K562 (cell line): ENCODE measurements at regions not wholly inside any gene's neighbourhood (a gene's known extent, or its start where the extent isn't known, plus 50 kb on each side); places are given as distances from the start of the nearest gene placed in this dataset.

Experiments used
- ATAC-seq: fragments of 200-7000 bp; cut with Tn5 transposase; 3 replicates; pipeline ENCODE4 v1.9.1; 2020; ENCODE audit warnings: moderate library complexity
- BruUV-seq: library from RNA; stranded (reverse); fragments of 400-500 nt; replicated peaks from 2 replicates; lab custom pipeline; 2021; lab: Mats Ljungman, UMichigan
- CTCF ChIA-PET: fragments of 300-600 bp; formaldehyde crosslinking; extraction: SDS; loops from one replicate; lab custom pipeline; 2021; ENCODE audit warnings: low intra/inter-chr PET ratio; lab: Yijun Ruan, JAX
- POLR2A ChIA-PET: fragments of 300-600, 350-650 bp; sonication (Branson Sonifier 250); formaldehyde crosslinking; extraction: SDS; loops from one replicate; lab custom pipeline; 2021; ENCODE audit warnings: antibody characterized with exemption, inconsistent platforms; lab: Yijun Ruan, JAX
- DNase-seq, 4 experiments: peaks; one replicate each; pipeline versions ENCODE4 v3.0.0 to v3.0.0-alpha.2; 2011 to 2018; ENCODE audit warnings: low spot score in 3 of 4, mixed read lengths in 3 of 4; ENCODE audit errors: extremely low read depth in 1 of 4
- FAIRE-seq: peaks from 2 replicates; lab custom pipeline; 2011; peaks lifted over from hg19 to GRCh38; lab: Jason Lieb, UNC
- H2AFZ ChIP-seq: 2 replicates; pipeline ENCODE4 v1.6.0; 2011; ENCODE audit warnings: low read depth, low read length, control low read depth, inconsistent platforms
- H3K27ac ChIP-seq: fragments of 200-600 bp; 3 replicates; pipeline ENCODE4 v1.8.0; 2011; ENCODE audit warnings: low read depth, mild to moderate bottlenecking, control low read depth, inconsistent platforms, low read length, moderate library complexity, mixed read lengths; ENCODE audit errors: extremely low read depth
- H3K27me3 ChIP-seq, 2 experiments: fragments of 300-600 bp in 1 of 2; 2 replicates in 1 of 2; 3 replicates in 1 of 2; pipeline versions ENCODE4 v1.6.0 to v1.8.0; 2011; ENCODE audit warnings: inconsistent platforms in 2 of 2, low read length in 2 of 2, mild to moderate bottlenecking in 1 of 2, mixed read lengths in 1 of 2, moderate library complexity in 1 of 2; ENCODE audit not compliant: control insufficient read depth in 2 of 2, insufficient read depth in 2 of 2
- H3K36me3 ChIP-seq: fragments of 300-600 bp; 3 replicates; pipeline ENCODE4 v1.8.0; 2011; ENCODE audit warnings: mild to moderate bottlenecking, low read length, inconsistent platforms; ENCODE audit not compliant: control insufficient read depth, insufficient read depth
- H3K4me1 ChIP-seq, 2 experiments: fragments of 200-600 bp in 1 of 2; replicated peaks in 1 of 2; 2 replicates in 1 of 2; 3 replicates in 1 of 2; pipeline versions ENCODE4 v1.5.1 to v1.8.0; 2011; ENCODE audit warnings: inconsistent platforms in 2 of 2, low read length in 2 of 2, mild to moderate bottlenecking in 1 of 2, mixed read lengths in 1 of 2, moderate library complexity in 1 of 2; ENCODE audit not compliant: control insufficient read depth in 2 of 2, insufficient read depth in 2 of 2
- H3K4me2 ChIP-seq: 2 replicates; pipeline ENCODE4 v1.6.1; 2011; ENCODE audit warnings: low read length, control low read depth, inconsistent platforms, mixed read lengths; ENCODE audit not compliant: insufficient read depth
- H3K4me3 ChIP-seq: fragments of 200-600 bp; sonication (generic), shearing (Covaris generic); 2 replicates; pipeline ENCODE4 v1.5.1; 2016; ENCODE audit warnings: control low read depth, inconsistent platforms
- H3K79me2 ChIP-seq: fragments of 200-600 bp; 3 replicates; pipeline ENCODE4 v1.8.0; 2011; ENCODE audit warnings: low read length, inconsistent platforms; ENCODE audit not compliant: control insufficient read depth, insufficient read depth
- H3K9ac ChIP-seq, 2 experiments: 2 replicates each; pipeline versions ENCODE4 v1.6.0 to v1.6.1; 2011; ENCODE audit warnings: low read depth in 2 of 2, low read length in 2 of 2, control low read depth in 1 of 2, inconsistent platforms in 1 of 2, mild to moderate bottlenecking in 1 of 2, mixed read lengths in 1 of 2; ENCODE audit not compliant: insufficient read depth in 1 of 2
- H3K9me1 ChIP-seq: one replicate; pipeline ENCODE4 v1.6.0; 2011; ENCODE audit warnings: inconsistent platforms, mild to moderate bottlenecking, low read length, moderate library complexity; ENCODE audit not compliant: control insufficient read depth, insufficient read depth
- H3K9me3 ChIP-seq: replicated peaks from 2 replicates; pipeline ENCODE4 v1.5.1; 2011; ENCODE audit warnings: low read depth, low read length, inconsistent platforms; ENCODE audit not compliant: control insufficient read depth, insufficient read depth
- H4K20me1 ChIP-seq: replicated peaks from 2 replicates; pipeline ENCODE4 v1.6.1; 2011; ENCODE audit warnings: low read length, inconsistent platforms, mixed read lengths; ENCODE audit not compliant: control insufficient read depth, insufficient read depth
- CAMTA2 ChIP-seq: fragments of 250-450 bp; sonication (Bioruptor Pico); conservative IDR thresholded peaks from 2 replicates; pipeline ENCODE4 v1.5.1; 2022
- DMBX1 ChIP-seq: fragments of 250-450 bp; sonication (Bioruptor Pico); IDR thresholded peaks from 2 replicates; pipeline ENCODE4 v1.8.0; 2022; ENCODE audit warnings: inconsistent platforms, mild to moderate bottlenecking, moderate library complexity, borderline replicate concordance
- GMEB1 ChIP-seq: fragments of 250-450 bp; sonication (Bioruptor Pico); IDR thresholded peaks from 2 replicates; pipeline ENCODE4 v1.4.0; 2020; ENCODE audit warnings: mild to moderate bottlenecking
- JUN ChIP-seq, 2 experiments: sonication (generic) in 1 of 2; formaldehyde crosslinking in 1 of 2; IDR thresholded peaks; 2 replicates each; pipeline versions ENCODE4 v1.6.1 to v1.8.0; 2012 to 2022; ENCODE audit warnings: borderline replicate concordance in 2 of 2, mild to moderate bottlenecking in 2 of 2, improper control_type of control experiment in 1 of 2, low read depth in 1 of 2, low read length in 1 of 2, missing genetic modification reagents in 1 of 2
- NFYB ChIP-seq: IDR thresholded peaks from 2 replicates; pipeline ENCODE4 v1.6.1; 2011; ENCODE audit warnings: mild to moderate bottlenecking, moderate library complexity; ENCODE audit not compliant: insufficient read length; ENCODE audit errors: extremely low read depth
- POLR2G ChIP-seq: fragments of 200-400 bp; formaldehyde crosslinking; IDR thresholded peaks from 2 replicates; pipeline ENCODE4 v1.6.1; 2017; ENCODE audit warnings: low read depth, mild to moderate bottlenecking, antibody characterized with exemption, low read length, moderate library complexity
- RNF219 ChIP-seq: fragments of 250-450 bp; sonication (Bioruptor Pico); IDR thresholded peaks from 2 replicates; pipeline ENCODE4 v1.5.0; 2022; ENCODE audit warnings: mild to moderate bottlenecking
- SIN3B ChIP-seq: fragments of 450-650 bp; IDR thresholded peaks from 2 replicates; pipeline ENCODE4 v1.6.1; 2017; ENCODE audit warnings: low read depth, mild to moderate bottlenecking, moderate library complexity
- SOX6 ChIP-seq: fragments of 450-650 bp; IDR thresholded peaks from 2 replicates; pipeline ENCODE4 v1.6.1; 2014; ENCODE audit warnings: mild to moderate bottlenecking
- SP2 ChIP-seq: IDR thresholded peaks from 2 replicates; pipeline ENCODE4 v1.6.1; 2011; ENCODE audit warnings: mild to moderate bottlenecking, low read depth, low read length, moderate library complexity; ENCODE audit not compliant: poor library complexity, severe bottlenecking; ENCODE audit errors: extremely low read depth
- ZNF76 ChIP-seq: fragments of 250-450 bp; sonication (Bioruptor Pico); IDR thresholded peaks from 2 replicates; pipeline ENCODE4 v1.4.0; 2020; ENCODE audit warnings: mild to moderate bottlenecking, moderate library complexity, borderline replicate concordance
- WGBS: fragments of 100-300 bp; shearing (Covaris generic); methylation state at CpG from one replicate; pipeline ENCODE4 v1.1.6; 2016; ENCODE audit warnings: low coverage, mixed read lengths; ENCODE audit not compliant: insufficient coverage; ENCODE audit errors: missing lambda C conversion rate; 5-methylcytosine and 5-hydroxymethylcytosine counted together
- in situ Hi-C: fragments of 300-500 bp; cut with MboI; formaldehyde crosslinking; loops from 4 replicates; pipeline ENCODE4 v1.15.0; 2018; ENCODE audit warnings: inconsistent platforms, mixed read lengths
- intact Hi-C: fragments of 100-400 bp; cut with micrococcal nuclease; formaldehyde crosslinking; loops from 2 replicates; pipeline ENCODE4 v1.14.2; 2022

GRCh38 chr4:116058129-116058528, 944.7 kb upstream of the NDST4 start:
- FAIRE-seq (no peak), ATAC-seq (no peak), DNase-seq (no peak)
- no peaks in the 10 kb centered on the region for H3K79me2 ChIP-seq
- in situ Hi-C loops (no loop called here), intact Hi-C loops (no loop called here)
- H2AFZ ChIP-seq: no peak overlapping the region
- H3K27ac ChIP-seq: no peak overlapping the region
- H3K4me3 ChIP-seq: no peak overlapping the region
- BruUV-seq: no TSS peak
- ChIA-PET POLR2A (no interaction called here), CTCF (no interaction called here)
- WGBS: 0% methylated on average over 1 of the region's 1 CpG
- H3K9me1 ChIP-seq: no peaks in the 10 kb centered on the region
- no peaks in the 10 kb centered on the region for H3K4me1 ChIP-seq
- H3K9me3 ChIP-seq: no peaks in the 10 kb centered on the region
- H3K36me3 ChIP-seq: no peaks in the 10 kb centered on the region
- no peak overlapping the region for H3K4me2 ChIP-seq
- H3K27me3 ChIP-seq: no peaks in the 10 kb centered on the region
- H4K20me1 ChIP-seq: no peaks in the 10 kb centered on the region
- TF ChIP-seq JUN (IDR thresholded peaks at IDR 0.05; ENCODE audit: borderline replicate concordance, low read depth, low read length) (no peak), JUN (CRISPR knock-in tag; IDR thresholded peaks at IDR 0.05; ENCODE audit: borderline replicate concordance) (no peak), SP2 (no peak), POLR2G (no peak), NFYB (no peak), GMEB1 (CRISPR knock-in tag) (no peak), ZNF76 (CRISPR knock-in tag) (no peak), CAMTA2 (CRISPR knock-in tag) (no peak), RNF219 (CRISPR knock-in tag) (no peak), SOX6 (no peak), SIN3B (no peak), DMBX1 (CRISPR knock-in tag) (no peak)
- H3K9ac ChIP-seq: no peak overlapping the region
